Mesenchymal stem cell (in vitro differentiated cells and primary cell): ENCODE measurements at regions not wholly inside any gene's neighbourhood (a gene's known extent, or its start where the extent isn't known, plus 50 kb on each side); places are given as distances from the start of the nearest gene placed in this dataset.

Experiments
- DNase-seq: peaks from one replicate; pipeline ENCODE4 v3.0.0-alpha.2; 2013
- H2AFZ ChIP-seq: one replicate; pipeline ENCODE4 v1.6.1; 2013; ENCODE audit warnings: low read depth, mild to moderate bottlenecking, control low read depth, inconsistent platforms, low read length, moderate library complexity
- H2AK5ac ChIP-seq: 2 replicates; pipeline ENCODE4 v1.6.1; 2013; ENCODE audit warnings: low read length, moderate library complexity, mild to moderate bottlenecking, inconsistent platforms; ENCODE audit not compliant: severe bottlenecking
- H2BK120ac ChIP-seq: one replicate; pipeline ENCODE4 v1.6.1; 2013; ENCODE audit warnings: low read depth, mild to moderate bottlenecking, inconsistent platforms, low read length, moderate library complexity
- H2BK12ac ChIP-seq, 2 experiments: one replicate each; pipeline ENCODE4 v1.6.1; 2013; ENCODE audit warnings: inconsistent platforms in 2 of 2, low read length in 2 of 2, mild to moderate bottlenecking in 2 of 2, moderate library complexity in 2 of 2, control low read depth in 1 of 2
- H2BK15ac ChIP-seq: one replicate; pipeline ENCODE4 v1.6.1; 2013; ENCODE audit warnings: mild to moderate bottlenecking, low read depth, inconsistent platforms; ENCODE audit not compliant: poor library complexity, severe bottlenecking
- H2BK5ac ChIP-seq: 2 replicates; pipeline ENCODE4 v1.6.1; 2013; ENCODE audit warnings: low read depth, mild to moderate bottlenecking, low read length, control low read depth, inconsistent platforms; ENCODE audit not compliant: poor library complexity, severe bottlenecking
- H3K14ac ChIP-seq, 2 experiments: one replicate each; pipeline ENCODE4 v1.6.1; 2013; ENCODE audit warnings: inconsistent platforms in 2 of 2, low read length in 2 of 2, control low read depth in 1 of 2, mild to moderate bottlenecking in 1 of 2, moderate library complexity in 1 of 2
- H3K18ac ChIP-seq, 2 experiments: one replicate each; pipeline ENCODE4 v1.6.1; 2013; ENCODE audit warnings: inconsistent platforms in 2 of 2, low read length in 2 of 2, control low read depth in 1 of 2, low read depth in 1 of 2, mild to moderate bottlenecking in 1 of 2
- H3K23ac ChIP-seq, 2 experiments: one replicate each; pipeline ENCODE4 v1.6.1; 2013; ENCODE audit warnings: inconsistent platforms in 2 of 2, low read length in 2 of 2, mild to moderate bottlenecking in 2 of 2, moderate library complexity in 2 of 2, control low read depth in 1 of 2
- H3K27ac ChIP-seq: 2 replicates; pipeline ENCODE4 v1.5.1; 2013; ENCODE audit warnings: mild to moderate bottlenecking, moderate library complexity, low read length, control low read depth, inconsistent platforms; ENCODE audit not compliant: poor library complexity, severe bottlenecking
- H3K27me3 ChIP-seq, 2 experiments: 2 replicates each; pipeline versions ENCODE4 v1.6.1 to v1.7.0; 2013; ENCODE audit warnings: low read length in 2 of 2, mild to moderate bottlenecking in 2 of 2, moderate library complexity in 2 of 2, control low read depth in 1 of 2, inconsistent platforms in 1 of 2; ENCODE audit not compliant: control insufficient read depth in 1 of 2, insufficient read depth in 1 of 2
- H3K36me3 ChIP-seq, 2 experiments: 2 replicates each; pipeline versions ENCODE4 v1.6.1 to v1.7.0; 2013; ENCODE audit warnings: low read length in 2 of 2, control low read depth in 1 of 2, inconsistent platforms in 1 of 2, low read depth in 1 of 2, mild to moderate bottlenecking in 1 of 2; ENCODE audit not compliant: insufficient read depth in 2 of 2, control insufficient read depth in 1 of 2
- H3K4ac ChIP-seq, 2 experiments: one replicate each; pipeline ENCODE4 v1.6.1; 2013; ENCODE audit warnings: inconsistent platforms in 2 of 2, low read length in 2 of 2, mild to moderate bottlenecking in 2 of 2, moderate library complexity in 2 of 2, control low read depth in 1 of 2, low read depth in 1 of 2
- H3K4me1 ChIP-seq: 2 replicates; pipeline ENCODE4 v1.6.1; 2013; ENCODE audit warnings: low read depth, low read length, control low read depth; ENCODE audit not compliant: control insufficient read depth, insufficient read depth
- H3K4me2 ChIP-seq: 2 replicates; pipeline ENCODE4 v1.6.1; 2013; ENCODE audit warnings: low read length, mild to moderate bottlenecking, inconsistent platforms; ENCODE audit not compliant: poor library complexity, severe bottlenecking
- H3K4me3 ChIP-seq, 2 experiments: 2 replicates each; pipeline versions ENCODE4 v1.5.1 to v1.7.0; 2013; ENCODE audit warnings: low read length in 2 of 2, mild to moderate bottlenecking in 2 of 2, control low read depth in 1 of 2, low read depth in 1 of 2; ENCODE audit not compliant: insufficient read depth in 1 of 2
- H3K79me1 ChIP-seq: replicated peaks from 2 replicates; pipeline ENCODE4 v1.6.1; 2013; ENCODE audit warnings: mild to moderate bottlenecking, control low read depth, low read length, inconsistent platforms; ENCODE audit not compliant: poor library complexity, severe bottlenecking
- H3K9ac ChIP-seq: 2 replicates; pipeline ENCODE4 v1.7.0; 2013; ENCODE audit warnings: mild to moderate bottlenecking, low read length, moderate library complexity
- H3K9me3 ChIP-seq: 2 replicates; pipeline ENCODE4 v1.7.0; 2013; ENCODE audit warnings: mild to moderate bottlenecking, low read length; ENCODE audit not compliant: control insufficient read depth
- H4K8ac ChIP-seq: one replicate; pipeline ENCODE4 v1.6.1; 2013; ENCODE audit warnings: inconsistent platforms, mild to moderate bottlenecking, low read length, moderate library complexity
- H4K91ac ChIP-seq: one replicate; pipeline ENCODE4 v1.6.1; 2013; ENCODE audit warnings: mild to moderate bottlenecking, low read length, inconsistent platforms
- WGBS: methylation state at CpG from one replicate; pipeline ENCODE4 v1.1.7; 2013; ENCODE audit warnings: mixed read lengths; 5-methylcytosine and 5-hydroxymethylcytosine counted together

DNA sequence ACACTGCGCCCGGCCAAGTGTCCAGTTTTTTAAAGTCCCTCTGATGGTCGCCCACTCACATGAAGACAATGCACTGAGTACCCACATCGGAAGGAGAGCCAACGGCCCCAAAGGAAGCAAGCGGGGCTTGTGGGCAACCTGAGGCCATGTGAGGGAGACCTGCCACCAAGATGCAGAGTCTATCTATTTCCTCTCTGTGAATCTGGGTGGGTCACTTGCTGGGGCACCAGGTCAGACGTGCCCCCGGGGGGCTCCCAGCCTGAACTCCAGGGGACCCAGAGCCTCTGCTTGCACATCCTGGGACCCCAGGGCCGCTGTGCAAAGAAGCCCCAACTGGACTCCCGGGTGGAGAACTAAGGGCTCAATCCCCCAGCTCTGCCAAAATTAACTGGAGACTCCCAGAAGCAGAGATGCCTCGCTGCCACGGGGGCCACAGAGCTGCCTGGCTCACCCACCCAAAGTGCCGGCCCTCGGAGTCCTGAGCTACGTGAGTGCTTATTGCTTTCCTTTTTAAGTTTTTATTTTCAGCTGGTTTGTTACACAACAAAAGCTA lies 106.4 kb downstream of the BRD1 start:
- Histone ChIP-seq H3K23ac (no peak overlapping the region), H4K91ac (no peak overlapping the region), H2BK5ac (no peak overlapping the region), H2BK120ac (no peak overlapping the region), H3K36me3 (no peaks in the 10 kb centered on the region), H3K18ac (no peak overlapping the region), H3K4ac (no peak overlapping the region), H2AK5ac (no peak overlapping the region), H2BK12ac (no peak overlapping the region), H3K79me1 (no peaks in the 10 kb centered on the region), H3K27ac (no peak overlapping the region), H3K9me3 (no peaks in the 10 kb centered on the region), H4K8ac (no peak overlapping the region), H2AFZ (no peak overlapping the region), H3K14ac (no peak overlapping the region), H3K27me3 (peaks cover 30 to 32% of the 10 kb centered on the region in 2 experiments), H3K4me3 (no peak overlapping the region), H2BK15ac (no peak overlapping the region), H3K9ac (no peak overlapping the region), H3K4me2 (no peak overlapping the region), H3K4me1 (peaks cover 3% of the 10 kb centered on the region)
- 84% methylated on average over 12 of the region's 15 CpGs for WGBS
- no peak for DNase-seq

DNA sequence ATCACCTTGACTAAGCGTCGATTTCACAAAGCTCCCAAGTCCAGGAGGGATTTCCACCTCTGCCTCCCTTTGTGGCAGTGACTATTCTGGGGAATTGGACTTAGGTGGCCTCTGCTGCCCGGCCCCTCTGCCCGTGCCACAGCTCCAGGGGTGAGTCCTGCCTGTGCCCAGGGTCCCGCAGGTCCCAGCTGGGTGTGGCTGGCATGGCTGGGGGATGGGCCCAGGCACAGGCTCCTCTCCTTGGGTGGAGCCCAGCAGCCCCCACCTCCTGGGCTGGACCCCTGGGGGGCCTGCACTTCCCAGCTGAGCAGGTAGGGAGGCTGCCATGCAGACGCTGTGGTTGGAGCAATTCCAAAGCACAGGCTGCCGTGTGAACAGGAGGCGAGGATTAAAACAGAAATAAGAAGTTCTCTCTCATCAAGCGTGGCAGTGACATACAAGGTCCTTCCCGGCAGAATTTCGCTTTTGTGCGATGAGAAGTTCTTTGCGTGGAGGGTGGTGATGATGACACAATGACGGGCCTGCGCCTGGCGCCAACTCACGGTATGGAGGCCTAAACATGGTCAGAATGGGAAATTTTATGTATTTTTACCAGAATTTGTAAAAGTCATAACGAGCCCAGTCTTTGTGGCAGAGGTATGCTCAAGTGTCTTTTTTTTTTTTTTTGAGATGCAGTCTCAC lies 107.3 kb downstream of the BRD1 start:
- H3K79me1 ChIP-seq, result no peaks in the 10 kb centered on the region
- WGBS, result 83% methylated on average over 18 of the region's 18 CpGs
- no peaks in the 10 kb centered on the region for H3K36me3 ChIP-seq
- no peak overlapping the region for H3K18ac ChIP-seq
- no peak overlapping the region for H3K27ac ChIP-seq
- no peak overlapping the region for H3K4me2 ChIP-seq
- no peak overlapping the region for H4K8ac ChIP-seq
- no peak overlapping the region for H3K4ac ChIP-seq
- H3K4me1 ChIP-seq, result peaks cover 4% of the 10 kb centered on the region
- H3K9ac ChIP-seq, result no peak overlapping the region
- no peak overlapping the region for H2AK5ac ChIP-seq
- peaks cover 21 to 26% of the 10 kb centered on the region in 2 experiments for H3K27me3 ChIP-seq
- H3K14ac ChIP-seq, result no peak overlapping the region
- no peak overlapping the region for H2BK15ac ChIP-seq
- no peak overlapping the region for H3K4me3 ChIP-seq
- H3K23ac ChIP-seq, result no peak overlapping the region
- no peak overlapping the region for H2BK12ac ChIP-seq
- H2BK5ac ChIP-seq, result no peak overlapping the region
- H3K9me3 ChIP-seq, result no peaks in the 10 kb centered on the region
- DNase-seq, result no peak
- no peak overlapping the region for H2BK120ac ChIP-seq
- no peak overlapping the region for H2AFZ ChIP-seq
- no peak overlapping the region for H4K91ac ChIP-seq

DNA sequence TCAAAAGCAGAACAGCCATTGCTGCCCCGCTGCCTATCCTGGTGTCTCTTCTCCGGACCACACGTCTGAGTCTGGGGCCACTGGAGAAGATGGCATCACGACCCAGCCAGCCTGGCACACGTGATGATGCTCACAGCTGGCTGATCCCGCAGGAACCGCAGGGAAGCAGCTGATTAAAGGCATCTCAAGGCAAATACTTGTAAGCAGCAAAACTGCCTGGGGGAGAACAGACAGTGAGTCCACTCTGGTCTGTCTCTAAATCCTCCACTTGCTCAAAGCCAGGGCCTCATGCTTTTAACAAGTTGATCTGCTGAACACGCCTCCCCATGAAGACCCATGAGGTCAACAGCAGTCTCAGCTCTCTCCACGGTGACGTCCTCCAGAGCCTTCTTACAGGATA lies 108.6 kb downstream of the BRD1 start:
- Histone ChIP-seq H4K91ac (no peak overlapping the region), H3K4ac (no peak overlapping the region), H2AFZ (no peak overlapping the region), H3K4me1 (peaks cover 1% of the 10 kb centered on the region), H3K18ac (no peak overlapping the region), H3K4me2 (no peak overlapping the region), H3K14ac (no peak overlapping the region), H3K27me3 (peaks cover 11 to 12% of the 10 kb centered on the region in 2 experiments), H2BK15ac (no peak overlapping the region), H3K36me3 (no peaks in the 10 kb centered on the region), H2BK5ac (no peak overlapping the region), H4K8ac (no peak overlapping the region), H2BK120ac (no peak overlapping the region), H3K9ac (no peak overlapping the region), H2BK12ac (no peak overlapping the region), H3K9me3 (no peaks in the 10 kb centered on the region), H3K4me3 (no peak overlapping the region), H3K27ac (no peak overlapping the region), H3K23ac (no peak overlapping the region), H3K79me1 (no peaks in the 10 kb centered on the region), H2AK5ac (no peak overlapping the region)
- 70% methylated on average over 10 of the region's 10 CpGs for WGBS
- DNase-seq, result no peak

DNA sequence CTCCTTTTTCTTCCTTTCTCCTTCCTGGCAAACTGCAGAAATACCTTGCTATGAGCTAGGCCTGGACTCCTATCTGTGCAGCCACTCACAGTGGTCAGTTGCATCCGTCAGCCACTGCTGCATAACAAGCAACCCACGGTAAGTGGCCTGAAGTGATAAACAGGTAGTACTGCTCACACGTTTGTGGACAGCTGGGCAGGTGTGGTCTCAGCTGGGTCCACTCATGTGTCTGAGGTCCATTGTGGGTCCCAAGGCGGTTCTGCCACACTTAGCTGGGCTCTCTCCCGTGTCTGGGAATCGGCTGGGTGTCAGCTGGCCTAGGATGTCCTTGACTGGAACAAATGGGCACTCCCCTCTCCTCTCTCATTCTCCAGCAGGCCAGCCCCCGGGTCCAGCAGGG lies 109.3 kb downstream of the BRD1 start:
- Histone ChIP-seq H2BK5ac (no peak overlapping the region), H2BK15ac (no peak overlapping the region)

More for the DNA sequence above, 109.3 kb downstream of the BRD1 start:
- Histone ChIP-seq H2BK12ac (no peak overlapping the region), H3K18ac (no peak overlapping the region), H3K4me3 (no peak overlapping the region), H3K23ac (no peak overlapping the region), H3K14ac (no peak overlapping the region), H3K79me1 (no peaks in the 10 kb centered on the region), H3K27ac (no peak overlapping the region), H3K9ac (no peak overlapping the region), H3K4me1 (peaks cover 1% of the 10 kb centered on the region), H3K9me3 (no peaks in the 10 kb centered on the region), H4K8ac (no peak overlapping the region), H2AFZ (no peak overlapping the region), H3K27me3 (peaks cover 5% of the 10 kb centered on the region in 2 experiments), H4K91ac (no peak overlapping the region), H3K4me2 (no peak overlapping the region), H2BK120ac (no peak overlapping the region), H3K36me3 (no peaks in the 10 kb centered on the region), H2AK5ac (no peak overlapping the region), H3K4ac (no peak overlapping the region)
- no peak for DNase-seq
- 76% methylated on average over 7 of the region's 7 CpGs for WGBS
